Progenitor cell of endocrine pancreas (in vitro differentiated cells): ENCODE measurements at regions not wholly inside any gene's neighbourhood (a gene's known extent, or its start where the extent isn't known, plus 50 kb on each side); places are given as distances from the start of the nearest gene placed in this dataset.

Experiments
- DNase-seq: peaks from one replicate; pipeline ENCODE4 v3.0.0; 2021; ENCODE audit warnings: low spot score; ENCODE audit not compliant: unreplicated experiment
- H3K27ac Mint-ChIP-seq: 2 replicates; pipeline ENCODE4 v1.8.0; 2021; ENCODE audit warnings: mild to moderate bottlenecking, moderate library complexity, mixed read lengths
- H3K27me3 Mint-ChIP-seq: 2 replicates; pipeline ENCODE4 v1.8.0; 2021; ENCODE audit warnings: mixed read lengths
- H3K36me3 Mint-ChIP-seq: 2 replicates; pipeline ENCODE4 v1.8.0; 2022; ENCODE audit warnings: mixed read lengths; ENCODE audit not compliant: insufficient read depth
- H3K4me1 Mint-ChIP-seq: 2 replicates; pipeline ENCODE4 v1.8.0; 2021; ENCODE audit warnings: low read depth, mixed read lengths
- H3K4me3 Mint-ChIP-seq: 2 replicates; pipeline ENCODE4 v1.8.0; 2021; ENCODE audit warnings: low read depth, mild to moderate bottlenecking, moderate library complexity, mixed read lengths
- H3K9me3 Mint-ChIP-seq: 2 replicates; pipeline ENCODE4 v1.8.0; 2021; ENCODE audit warnings: low read depth, mixed read lengths
- CTCF ChIP-seq: fragments of 200-600 bp; sonication (generic); IDR thresholded peaks from one replicate; pipeline ENCODE4 v1.5.0; 2021; ENCODE audit warnings: antibody characterized with exemption, mild to moderate bottlenecking; ENCODE audit not compliant: unreplicated experiment

- DNase-seq: no peak
These were observed 127.6 kb upstream of the DAAM1 start for GRCh38 chr14:59060841-59061240.

GRCh38 chr14:59061292-59061691 lies 127.2 kb upstream of the DAAM1 start:
- no peak overlapping the region for H3K4me3 Mint-ChIP-seq
- peaks cover 25% of the 10 kb centered on the region for H3K9me3 Mint-ChIP-seq

More at GRCh38 chr14:59060841-59061240, 127.6 kb upstream of the DAAM1 start:
- H3K4me3 Mint-ChIP-seq: no peak overlapping the region
- H3K27me3 Mint-ChIP-seq: peaks cover 3% of the 10 kb centered on the region
- no peaks in the 10 kb centered on the region for H3K4me1 Mint-ChIP-seq
- H3K27ac Mint-ChIP-seq: no peak overlapping the region
- peaks cover 4% of the 10 kb centered on the region for H3K36me3 Mint-ChIP-seq
- peaks cover 23% of the 10 kb centered on the region for H3K9me3 Mint-ChIP-seq
- no peak for TF ChIP-seq CTCF

GRCh38 chr14:59063259-59063658 lies 125.2 kb upstream of the DAAM1 start:
- Mint-ChIP-seq H3K27ac (no peak overlapping the region), H3K27me3 (peaks cover 10% of the 10 kb centered on the region), H3K36me3 (peaks cover 4% of the 10 kb centered on the region), H3K9me3 (peaks cover 28% of the 10 kb centered on the region), H3K4me1 (peaks cover 2% of the 10 kb centered on the region), H3K4me3 (no peak overlapping the region)
- no peak for DNase-seq
- TF ChIP-seq CTCF: no peak

More at GRCh38 chr14:59061292-59061691, 127.2 kb upstream of the DAAM1 start:
- Mint-ChIP-seq H3K4me1 (no peaks in the 10 kb centered on the region), H3K36me3 (peaks cover 4% of the 10 kb centered on the region), H3K27me3 (peaks cover 5% of the 10 kb centered on the region), H3K27ac (no peak overlapping the region)
- DNase-seq: no peak
- TF ChIP-seq CTCF: no peak

- peaks cover 29% of the 10 kb centered on the region for H3K27me3 Mint-ChIP-seq
- TF ChIP-seq CTCF: no peak
- peaks cover 5% of the 10 kb centered on the region for H3K4me1 Mint-ChIP-seq
- no peak for DNase-seq
- peaks cover under 1% of the 10 kb centered on the region for H3K36me3 Mint-ChIP-seq
- H3K4me3 Mint-ChIP-seq: no peak overlapping the region
- no peak overlapping the region for H3K27ac Mint-ChIP-seq
- H3K9me3 Mint-ChIP-seq: peaks cover 12% of the 10 kb centered on the region
These were observed 121.2 kb upstream of the DAAM1 start for GRCh38 chr14:59067127-59067894.

- Mint-ChIP-seq H3K4me1 (peaks cover 5% of the 10 kb centered on the region), H3K27me3 (peaks cover 29% of the 10 kb centered on the region), H3K9me3 (peaks cover 5% of the 10 kb centered on the region), H3K4me3 (no peak overlapping the region), H3K27ac (no peak overlapping the region), H3K36me3 (no peaks in the 10 kb centered on the region)
- TF ChIP-seq CTCF: no peak
- DNase-seq: no peak
These were observed 119.2 kb upstream of the DAAM1 start for GRCh38 chr14:59069163-59069854.
